H1 (cell line): ENCODE measurements at regions not wholly inside any gene's neighbourhood (a gene's known extent, or its start where the extent isn't known, plus 50 kb on each side); places are given as distances from the start of the nearest gene placed in this dataset.

Source experiments
- CREB1 ChIP-seq: IDR thresholded peaks from 2 replicates; pipeline ENCODE4 v1.6.1; 2012; ENCODE audit warnings: inconsistent platforms
- CTCF ChIP-seq, 3 experiments: IDR thresholded peaks; 1 replicate in 2 of 3; 2 replicates in 1 of 3; pipeline versions ENCODE4 v1.5.1 to v1.6.1; 2011; ENCODE audit warnings: low read length in 3 of 3, mild to moderate bottlenecking in 3 of 3, inconsistent platforms in 2 of 3, low read depth in 1 of 3, moderate library complexity in 1 of 3; ENCODE audit not compliant: insufficient read depth in 1 of 3; ENCODE audit errors: control extremely low read depth in 1 of 3
- EP300 ChIP-seq, 2 experiments: IDR thresholded peaks; 1 replicate in 1 of 2; 2 replicates in 1 of 2; pipeline ENCODE4 v1.6.1; 2011 to 2012; ENCODE audit warnings: low read depth in 2 of 2, low read length in 2 of 2, mild to moderate bottlenecking in 2 of 2, borderline replicate concordance in 1 of 2, inconsistent platforms in 1 of 2, moderate library complexity in 1 of 2
- EZH2 ChIP-seq: fragments of 200-600 bp; sonication (generic); IDR thresholded peaks from 2 replicates; pipeline ENCODE4 v1.7.1; 2012; ENCODE audit warnings: low read depth, mild to moderate bottlenecking, moderate library complexity, low read length, inconsistent platforms; ENCODE audit not compliant: severe bottlenecking
- GABPA ChIP-seq: IDR thresholded peaks from 2 replicates; pipeline ENCODE4 v1.6.1; 2011; ENCODE audit warnings: mild to moderate bottlenecking, low read length, moderate library complexity, borderline replicate concordance; ENCODE audit not compliant: insufficient read depth
- GTF2F1 ChIP-seq: IDR thresholded peaks from 2 replicates; pipeline ENCODE4 v1.6.1; 2012; ENCODE audit warnings: low read depth, low read length, improper control_type of control experiment, borderline replicate concordance
- MAFK ChIP-seq: IDR thresholded peaks from 2 replicates; pipeline ENCODE4 v1.6.1; 2012; ENCODE audit warnings: low read depth, mild to moderate bottlenecking, improper control_type of control experiment, low read length
- PHF8 ChIP-seq: fragments of 200-600 bp; sonication (generic); conservative IDR thresholded peaks from 2 replicates; pipeline ENCODE4 v1.7.1; 2012; ENCODE audit warnings: low read depth, mild to moderate bottlenecking, inconsistent platforms, low read length, moderate library complexity
- POLR2A ChIP-seq, 2 experiments: IDR thresholded peaks; 1 replicate in 1 of 2; 2 replicates in 1 of 2; pipeline ENCODE4 v1.6.1; 2011; ENCODE audit warnings: low read depth in 2 of 2, low read length in 2 of 2, mild to moderate bottlenecking in 2 of 2; ENCODE audit errors: control extremely low read depth in 1 of 2
- POLR2AphosphoS5 ChIP-seq: IDR thresholded peaks from 2 replicates; pipeline ENCODE4 v1.6.1; 2011; ENCODE audit warnings: low read depth, low read length
- SIRT6 ChIP-seq: IDR thresholded peaks from one replicate; pipeline ENCODE4 v1.7.1; 2012; ENCODE audit warnings: low read length, inconsistent platforms
- TCF12 ChIP-seq: IDR thresholded peaks from 2 replicates; pipeline ENCODE4 v1.6.1; 2011; ENCODE audit warnings: low read depth, mild to moderate bottlenecking, low read length
- TF ChIP-seq, protein P1 (sequence below): IDR thresholded peaks from 2 replicates; pipeline ENCODE4 v1.6.1; 2012; ENCODE audit warnings: inconsistent platforms

- TF ChIP-seq GTF2F1 = no peak
- TF ChIP-seq POLR2A (IDR thresholded peaks at IDR 0.05; ENCODE audit: control extremely low read depth in 1 of 2, low read depth in 2 of 2, low read length in 2 of 2) = no peak
- TF ChIP-seq EZH2 = no peak
- TF ChIP-seq CTCF (IDR thresholded peaks at IDR 0.05; ENCODE audit: control extremely low read depth in 1 of 3, insufficient read depth in 1 of 3, low read depth in 1 of 3, low read length in 3 of 3) = no peak
- no peak for TF ChIP-seq MAFK
- no peak for TF ChIP-seq POLR2AphosphoS5
- no peak for TF ChIP-seq SIRT6
- TF ChIP-seq EP300 (IDR thresholded peaks at IDR 0.05; ENCODE audit: borderline replicate concordance in 1 of 2, low read depth in 2 of 2, low read length in 2 of 2) = no peak
- no peak for TF ChIP-seq PHF8
- TF ChIP-seq GABPA = no peak
- TF ChIP-seq CREB1 = no peak
- TF ChIP-seq, protein P1, sequence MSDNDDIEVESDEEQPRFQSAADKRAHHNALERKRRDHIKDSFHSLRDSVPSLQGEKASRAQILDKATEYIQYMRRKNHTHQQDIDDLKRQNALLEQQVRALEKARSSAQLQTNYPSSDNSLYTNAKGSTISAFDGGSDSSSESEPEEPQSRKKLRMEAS = no peak
- TF ChIP-seq TCF12 = no peak
Measured at GRCh38 chr6:28651161-28651560, 125.5 kb downstream of the GPX5 start.
